ENCODE measurements at regions not wholly inside any gene's neighbourhood (a gene's known extent, or its start where the extent isn't known, plus 50 kb on each side); places are given as distances from the start of the nearest gene placed in this dataset.

DNA sequence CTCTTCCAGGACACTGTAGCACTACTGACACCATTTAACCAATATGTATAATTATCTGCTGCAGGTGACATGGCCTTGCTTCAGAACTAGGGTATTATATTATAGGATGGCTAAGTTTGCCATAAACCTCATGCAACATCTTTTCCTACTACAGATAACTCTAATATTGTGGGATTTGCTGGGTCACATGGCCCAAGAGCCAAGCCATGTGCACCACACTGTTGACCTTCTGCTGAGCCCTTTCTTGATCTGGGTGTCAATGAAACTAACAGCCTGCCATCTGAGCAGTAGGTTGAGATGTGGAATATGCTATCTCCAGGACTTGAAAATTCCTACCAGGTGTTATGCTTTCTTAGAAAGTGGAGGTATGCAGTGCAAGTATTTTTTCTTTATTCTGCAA is 2291.1 kb downstream of the MRPL39 start:
- Histone ChIP-seq H3K9me3 (no peaks in the 10 kb centered on the region), H3K27ac (no peak overlapping the region), H3K36me3 (no peaks in the 10 kb centered on the region), H3K27me3 (no peaks in the 10 kb centered on the region), H3K4me1 (no peaks in the 10 kb centered on the region), H3K4me3 (no peak overlapping the region)
- TF ChIP-seq, protein P1, sequence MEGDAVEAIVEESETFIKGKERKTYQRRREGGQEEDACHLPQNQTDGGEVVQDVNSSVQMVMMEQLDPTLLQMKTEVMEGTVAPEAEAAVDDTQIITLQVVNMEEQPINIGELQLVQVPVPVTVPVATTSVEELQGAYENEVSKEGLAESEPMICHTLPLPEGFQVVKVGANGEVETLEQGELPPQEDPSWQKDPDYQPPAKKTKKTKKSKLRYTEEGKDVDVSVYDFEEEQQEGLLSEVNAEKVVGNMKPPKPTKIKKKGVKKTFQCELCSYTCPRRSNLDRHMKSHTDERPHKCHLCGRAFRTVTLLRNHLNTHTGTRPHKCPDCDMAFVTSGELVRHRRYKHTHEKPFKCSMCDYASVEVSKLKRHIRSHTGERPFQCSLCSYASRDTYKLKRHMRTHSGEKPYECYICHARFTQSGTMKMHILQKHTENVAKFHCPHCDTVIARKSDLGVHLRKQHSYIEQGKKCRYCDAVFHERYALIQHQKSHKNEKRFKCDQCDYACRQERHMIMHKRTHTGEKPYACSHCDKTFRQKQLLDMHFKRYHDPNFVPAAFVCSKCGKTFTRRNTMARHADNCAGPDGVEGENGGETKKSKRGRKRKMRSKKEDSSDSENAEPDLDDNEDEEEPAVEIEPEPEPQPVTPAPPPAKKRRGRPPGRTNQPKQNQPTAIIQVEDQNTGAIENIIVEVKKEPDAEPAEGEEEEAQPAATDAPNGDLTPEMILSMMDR (IDR thresholded peaks at IDR 0.05): no peak
- TF ChIP-seq POLR2AphosphoS5 (IDR thresholded peaks at IDR 0.05) (no peak), POLR2A (IDR thresholded peaks at IDR 0.05) (no peak)
- no peak for DNase-seq (ENCODE audit: low spot score in 2 of 2)
- intact Hi-C loops (cut with DNase I; ENCODE audit: low total_unique reads): no loop called here

DNA sequence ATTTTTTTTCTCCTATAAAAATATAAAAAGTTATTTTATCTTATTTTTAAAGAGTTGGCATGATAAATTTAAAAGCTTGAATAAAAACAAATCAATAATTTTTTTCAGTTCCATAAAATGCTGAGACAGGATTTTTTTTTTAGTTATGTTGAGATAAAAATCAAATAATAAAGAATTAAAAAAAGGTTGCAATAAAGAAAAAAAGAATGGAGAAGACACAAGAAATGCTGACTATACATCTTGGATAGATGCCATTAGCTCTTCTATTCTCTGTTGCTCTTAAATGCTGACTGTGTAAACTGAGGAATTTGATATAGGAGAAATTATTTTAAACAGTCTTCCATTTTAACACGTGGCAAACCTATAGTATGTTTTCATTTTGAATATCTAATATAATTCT is 2298.5 kb downstream of the MRPL39 start:
- no peak overlapping the region for H3K4me3 ChIP-seq
- DNase-seq (ENCODE audit: low spot score in 2 of 2): no peak
- no peak overlapping the region for H3K27ac ChIP-seq
- no peaks in the 10 kb centered on the region for H3K4me1 ChIP-seq
- no peaks in the 10 kb centered on the region for H3K27me3 ChIP-seq
- no peaks in the 10 kb centered on the region for H3K9me3 ChIP-seq
- intact Hi-C loops (cut with DNase I; ENCODE audit: low total_unique reads): no loop called here
- TF ChIP-seq, protein P1 (IDR thresholded peaks at IDR 0.05): no peak
- TF ChIP-seq POLR2A (IDR thresholded peaks at IDR 0.05): no peak
- no peak for TF ChIP-seq POLR2AphosphoS5 (IDR thresholded peaks at IDR 0.05)
- H3K36me3 ChIP-seq: no peaks in the 10 kb centered on the region

DNA sequence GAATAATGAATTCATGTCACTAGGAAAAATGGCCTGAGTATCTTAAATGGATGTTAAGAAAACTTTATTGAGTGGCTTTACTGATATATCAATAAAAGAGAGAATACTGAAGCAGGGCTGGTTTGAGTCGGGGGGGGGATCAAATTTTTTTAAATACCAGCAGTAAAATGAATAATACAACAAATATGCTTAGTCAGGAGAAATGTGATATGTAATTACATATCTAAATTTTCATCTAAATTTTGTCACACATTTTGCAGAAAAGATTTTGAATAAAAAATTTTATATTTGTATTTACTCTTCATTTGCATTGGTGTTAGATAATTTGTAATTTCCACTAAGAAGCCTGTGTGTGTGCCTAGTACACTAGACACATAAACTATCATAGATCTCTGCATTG is 2300.2 kb downstream of the MRPL39 start:
- Histone ChIP-seq H3K4me1 (no peaks in the 10 kb centered on the region), H3K36me3 (no peaks in the 10 kb centered on the region), H3K4me3 (no peak overlapping the region), H3K9me3 (no peaks in the 10 kb centered on the region), H3K27ac (no peak overlapping the region), H3K27me3 (no peaks in the 10 kb centered on the region)
- no peak for DNase-seq (ENCODE audit: low spot score in 2 of 2)
- intact Hi-C loops (cut with DNase I; ENCODE audit: low total_unique reads): no loop called here
- no peak for TF ChIP-seq POLR2A (IDR thresholded peaks at IDR 0.05)
- TF ChIP-seq, protein P1 (IDR thresholded peaks at IDR 0.05): no peak

DNA sequence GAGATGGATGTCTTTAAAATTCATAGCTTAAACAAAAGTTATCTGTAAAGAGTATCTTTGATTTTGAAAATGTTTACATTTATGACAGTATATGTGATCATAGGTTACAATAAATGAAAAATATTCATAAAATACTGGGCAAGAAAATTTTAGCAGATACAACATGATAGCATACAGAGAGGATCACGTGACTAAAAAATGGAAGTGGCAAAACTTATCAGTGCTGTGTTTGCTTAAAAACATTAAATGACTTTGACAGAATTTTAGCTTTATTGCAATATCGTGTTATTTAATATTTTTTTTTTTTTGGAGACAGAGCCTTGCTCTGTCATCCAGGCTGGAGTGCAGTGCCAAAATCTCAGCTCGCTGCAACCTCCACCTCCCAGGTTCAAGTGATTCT is 2294.1 kb downstream of the NCAM2 start:
- H3K9me3 ChIP-seq: no peaks in the 10 kb centered on the region

DNA sequence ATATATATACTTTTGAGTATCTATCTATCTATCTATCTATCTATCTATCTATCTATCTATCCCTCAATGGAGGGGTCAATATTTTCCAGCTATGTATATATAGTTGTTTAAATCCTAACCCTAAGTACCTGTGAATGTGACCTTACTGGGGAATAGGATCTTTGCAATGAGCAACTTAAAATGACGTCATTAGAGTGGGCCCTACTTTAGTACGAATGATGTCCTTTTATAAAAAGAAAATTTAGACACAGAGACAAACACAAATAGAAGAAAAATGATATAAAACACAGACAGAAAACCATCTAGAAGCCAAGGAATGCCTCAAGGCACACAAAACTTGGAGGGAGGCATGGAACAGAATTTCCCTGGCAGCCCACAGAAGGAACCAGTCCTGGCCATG is 2283.7 kb downstream of the NCAM2 start:
- no peak for DNase-seq (ENCODE audit: low spot score in 2 of 2)
- intact Hi-C loops (cut with DNase I; ENCODE audit: low total_unique reads): no loop called here
- TF ChIP-seq POLR2A (IDR thresholded peaks at IDR 0.05) (no peak), POLR2AphosphoS5 (IDR thresholded peaks at IDR 0.05) (no peak)
- TF ChIP-seq, protein P1 (IDR thresholded peaks at IDR 0.05): no peak

More for the DNA sequence above, 2294.1 kb downstream of the NCAM2 start:
- intact Hi-C loops (cut with DNase I; ENCODE audit: low total_unique reads): no loop called here
- no peak for DNase-seq (ENCODE audit: low spot score in 2 of 2)
- TF ChIP-seq, protein P1 (IDR thresholded peaks at IDR 0.05): no peak
- TF ChIP-seq POLR2AphosphoS5 (IDR thresholded peaks at IDR 0.05) (no peak), POLR2A (IDR thresholded peaks at IDR 0.05) (no peak)
- H3K4me1 ChIP-seq: no peaks in the 10 kb centered on the region
- H3K36me3 ChIP-seq: no peaks in the 10 kb centered on the region
- H3K27me3 ChIP-seq: no peaks in the 10 kb centered on the region
- no peak overlapping the region for H3K27ac ChIP-seq
- no peak overlapping the region for H3K4me3 ChIP-seq

More for the DNA sequence above, 2283.7 kb downstream of the NCAM2 start:
- H3K27ac ChIP-seq: no peak overlapping the region
- no peaks in the 10 kb centered on the region for H3K27me3 ChIP-seq
- no peaks in the 10 kb centered on the region for H3K4me1 ChIP-seq
- H3K4me3 ChIP-seq: no peak overlapping the region
- H3K9me3 ChIP-seq: no peaks in the 10 kb centered on the region
- no peaks in the 10 kb centered on the region for H3K36me3 ChIP-seq
